DOHH2 (cell line): ENCODE measurements at regions not wholly inside any gene's neighbourhood (a gene's known extent, or its start where the extent isn't known, plus 50 kb on each side); places are given as distances from the start of the nearest gene placed in this dataset.

Source experiments
- CTCF ChIP-seq: fragments of 200-600 bp; sonication (generic); IDR thresholded peaks from one replicate; pipeline ENCODE4 v1.5.1; 2014; ENCODE audit warnings: antibody characterized with exemption, mild to moderate bottlenecking, low read depth, low read length; ENCODE audit not compliant: poor library complexity, severe bottlenecking
- EZH2phosphoT487 ChIP-seq: fragments of 200-600 bp; sonication (generic); IDR thresholded peaks from 2 replicates; pipeline ENCODE4 v1.6.1; 2017; ENCODE audit warnings: borderline replicate concordance, mild to moderate bottlenecking, antibody characterized with exemption, low read length, moderate library complexity, mixed read lengths

DNA sequence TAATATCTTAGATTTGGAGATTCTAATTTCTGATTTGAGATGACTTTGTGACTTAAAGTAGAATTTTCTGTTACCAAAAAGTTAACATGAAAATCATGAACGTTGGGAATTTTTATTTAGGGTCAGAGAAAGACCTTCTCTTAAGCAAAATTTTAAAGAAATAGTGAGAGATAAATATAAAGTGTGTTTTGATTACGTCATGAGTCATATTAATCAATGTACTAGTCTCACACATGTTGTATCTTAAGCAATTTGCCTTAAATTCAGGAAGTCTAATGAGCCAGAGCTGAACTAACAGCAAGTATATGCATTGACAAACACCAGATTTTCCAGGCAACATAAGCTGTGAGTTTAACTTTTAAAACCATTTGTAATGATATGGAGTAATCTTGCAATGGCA, 765.5 kb upstream of the SORCS1 start:
- TF ChIP-seq CTCF (no peak), EZH2phosphoT487 (no peak)
